Cardiac fibroblast (primary cell): ENCODE measurements at regions not wholly inside any gene's neighbourhood (a gene's known extent, or its start where the extent isn't known, plus 50 kb on each side); places are given as distances from the start of the nearest gene placed in this dataset.
"Not testable (repeated sequence)": the region's sequence is repeated elsewhere in the genome, so short reads cannot be mapped to it uniquely, and the experiment has no call there.

ENCODE experiments used
- DNase-seq, 2 donors: peaks; one replicate each; pipeline versions ENCODE4 v3.0.0 to v3.0.0-alpha.2; 2010; ENCODE audit warnings: low read depth in 2 of 2
- H3K4me3 ChIP-seq, 2 donors: replicated peaks in 1 of 2; 1 replicate in 1 of 2; 2 replicates in 1 of 2; pipeline ENCODE4 v1.5.1; 2011; ENCODE audit warnings: low read depth in 2 of 2, low read length in 2 of 2, mild to moderate bottlenecking in 2 of 2, moderate library complexity in 1 of 2
- CTCF ChIP-seq: IDR thresholded peaks from one replicate; pipeline ENCODE4 v1.5.1; 2011; ENCODE audit warnings: low read depth, mild to moderate bottlenecking, low read length, inconsistent platforms

GRCh38 chr2:138424436-138425140 lies 77.0 kb upstream of the SPOPL start:
- no peak for TF ChIP-seq CTCF
- H3K4me3 ChIP-seq: no peak overlapping the region
- DNase-seq: no peak

GRCh38 chr2:138426116-138426515 lies 75.5 kb upstream of the SPOPL start:
- DNase-seq, H3K4me3 ChIP-seq: not testable (repeated sequence)

GRCh38 chr2:138428710-138429440 lies 72.7 kb upstream of the SPOPL start:
- H3K4me3 ChIP-seq: no peak overlapping the region
- DNase-seq: no peak
- TF ChIP-seq CTCF: no peak

GRCh38 chr2:138430181-138430580 lies 71.4 kb upstream of the SPOPL start:
- TF ChIP-seq CTCF: no peak
- H3K4me3 ChIP-seq: no peak overlapping the region
- DNase-seq: no peak

GRCh38 chr2:138432971-138433370 lies 68.6 kb upstream of the SPOPL start:
- no peak for TF ChIP-seq CTCF
- H3K4me3 ChIP-seq: no peak overlapping the region
- peak; percentile 5 to 76 for DNase-seq

- H3K4me3 ChIP-seq: no peak overlapping the region
- TF ChIP-seq CTCF: no peak
- peak in 1 of 2 donors; percentile 26 for DNase-seq
Measured at GRCh38 chr2:138433995-138434951, 67.3 kb upstream of the SPOPL start.

- no peak overlapping the region for H3K4me3 ChIP-seq
- TF ChIP-seq CTCF: no peak
- DNase-seq: no peak
Measured at GRCh38 chr2:138435701-138436100, 65.9 kb upstream of the SPOPL start.
